SK-N-SH treated with all-trans-retinoic acid at 6 μM for 48 hours (cell line): ENCODE measurements at regions not wholly inside any gene's neighbourhood (a gene's known extent, or its start where the extent isn't known, plus 50 kb on each side); places are given as distances from the start of the nearest gene placed in this dataset.

Experiments
- ATAC-seq: fragments of 200-7000 bp; cut with Tn5 transposase; 3 replicates; pipeline ENCODE4 v1.9.1; 2020; ENCODE audit warnings: mild to moderate bottlenecking, moderate library complexity
- ARNTL ChIP-seq: fragments of 450-650 bp; formaldehyde crosslinking; IDR thresholded peaks from 2 replicates; pipeline ENCODE4 v1.5.0; 2020; ENCODE audit warnings: low read depth, mild to moderate bottlenecking, moderate library complexity, borderline replicate concordance
- BACH2 ChIP-seq: fragments of 250-450 bp; sonication (Bioruptor Pico); IDR thresholded peaks from 2 replicates; pipeline ENCODE4 v1.9.0; 2021; ENCODE audit warnings: mild to moderate bottlenecking, borderline replicate concordance
- CREB5 ChIP-seq: fragments of 250-450 bp; sonication (Bioruptor Pico); IDR thresholded peaks from 2 replicates; pipeline ENCODE4 v1.5.1; 2020; ENCODE audit warnings: low read depth, mild to moderate bottlenecking, moderate library complexity
- CSDC2 ChIP-seq: fragments of 250-450 bp; sonication (Bioruptor Pico); IDR thresholded peaks from 2 replicates; pipeline ENCODE4 v1.5.0; 2020; ENCODE audit warnings: mild to moderate bottlenecking, moderate library complexity
- ESRRG ChIP-seq: fragments of 250-450 bp; sonication (Bioruptor Pico); IDR thresholded peaks from 2 replicates; pipeline ENCODE4 v1.6.1; 2021; ENCODE audit warnings: mild to moderate bottlenecking
- GLIS3 ChIP-seq: fragments of 250-450 bp; sonication (Bioruptor Pico); IDR thresholded peaks from 2 replicates; pipeline ENCODE4 v1.5.0; 2020; ENCODE audit warnings: mild to moderate bottlenecking, moderate library complexity
- ISL1 ChIP-seq: fragments of 250-450 bp; sonication (Bioruptor Pico); IDR thresholded peaks from 2 replicates; pipeline ENCODE4 v2.1.2; 2022; ENCODE audit warnings: mild to moderate bottlenecking, moderate library complexity
- OSR1 ChIP-seq: fragments of 250-450 bp; sonication (Bioruptor Pico); IDR thresholded peaks from 2 replicates; pipeline ENCODE4 v1.8.0; 2022; ENCODE audit warnings: moderate library complexity, mild to moderate bottlenecking, inconsistent platforms
- PATZ1 ChIP-seq: fragments of 250-450 bp; sonication (Bioruptor Pico); IDR thresholded peaks from 2 replicates; pipeline ENCODE4 v1.8.0; 2020; ENCODE audit warnings: mild to moderate bottlenecking, moderate library complexity, borderline replicate concordance
- POU6F1 ChIP-seq: fragments of 250-450 bp; sonication (Bioruptor Pico); IDR thresholded peaks from 2 replicates; pipeline ENCODE4 v1.8.0; 2021; ENCODE audit warnings: low read depth, mild to moderate bottlenecking, moderate library complexity, borderline replicate concordance
- PPARA ChIP-seq: fragments of 250-450 bp; sonication (Bioruptor Pico); IDR thresholded peaks from 2 replicates; pipeline ENCODE4 v1.5.0; 2020; ENCODE audit warnings: mild to moderate bottlenecking, borderline replicate concordance
- RARB ChIP-seq: fragments of 250-450 bp; sonication (Bioruptor Pico); IDR thresholded peaks from 2 replicates; pipeline ENCODE4 v1.8.0; 2021; ENCODE audit warnings: mild to moderate bottlenecking, moderate library complexity
- SNAI2 ChIP-seq: fragments of 250-450 bp; sonication (Bioruptor Pico); IDR thresholded peaks from 2 replicates; pipeline ENCODE4 v1.5.0; 2020; ENCODE audit warnings: mild to moderate bottlenecking, moderate library complexity
- TCF4 ChIP-seq: fragments of 250-450 bp; sonication (Bioruptor Pico); IDR thresholded peaks from 2 replicates; pipeline ENCODE4 v1.8.0; 2021; ENCODE audit warnings: mild to moderate bottlenecking, moderate library complexity, borderline replicate concordance
- TOX ChIP-seq: fragments of 250-450 bp; sonication (Bioruptor Pico); IDR thresholded peaks from 2 replicates; pipeline ENCODE4 v1.8.0; 2021; ENCODE audit warnings: mild to moderate bottlenecking, moderate library complexity, borderline replicate concordance
- ZC3H10 ChIP-seq: fragments of 250-450 bp; sonication (Bioruptor Pico); IDR thresholded peaks from 2 replicates; pipeline ENCODE4 v1.5.1; 2021; ENCODE audit warnings: mild to moderate bottlenecking, moderate library complexity
- ZFP3 ChIP-seq: fragments of 250-450 bp; sonication (Bioruptor Pico); IDR thresholded peaks from 2 replicates; pipeline ENCODE4 v1.5.0; 2020; ENCODE audit warnings: mild to moderate bottlenecking, moderate library complexity
- ZFP30 ChIP-seq: fragments of 450-650 bp; formaldehyde crosslinking; IDR thresholded peaks from 2 replicates; pipeline ENCODE4 v1.5.0; 2022; ENCODE audit warnings: mild to moderate bottlenecking, moderate library complexity
- ZNF565 ChIP-seq: fragments of 450-650 bp; formaldehyde crosslinking; conservative IDR thresholded peaks from 2 replicates; pipeline ENCODE4 v1.5.0; 2020; ENCODE audit warnings: low read depth, mild to moderate bottlenecking, moderate library complexity
- ZNF70 ChIP-seq: fragments of 450-650 bp; formaldehyde crosslinking; IDR thresholded peaks from 2 replicates; pipeline ENCODE4 v1.5.0; 2020; ENCODE audit warnings: mild to moderate bottlenecking, moderate library complexity
- ZNF8 ChIP-seq: fragments of 450-650 bp; formaldehyde crosslinking; IDR thresholded peaks from 2 replicates; pipeline ENCODE4 v1.5.0; 2020; ENCODE audit warnings: mild to moderate bottlenecking, moderate library complexity
- TF ChIP-seq, protein P1 (sequence below): fragments of 250-450 bp; sonication (Bioruptor Pico); IDR thresholded peaks from 2 replicates; pipeline ENCODE4 v1.5.1; 2021; ENCODE audit warnings: mild to moderate bottlenecking, moderate library complexity
- TF ChIP-seq, protein P2 (sequence below): fragments of 250-450 bp; sonication (Bioruptor Pico); IDR thresholded peaks from 2 replicates; pipeline ENCODE4 v1.5.0; 2020; ENCODE audit warnings: mild to moderate bottlenecking, moderate library complexity

DNA sequence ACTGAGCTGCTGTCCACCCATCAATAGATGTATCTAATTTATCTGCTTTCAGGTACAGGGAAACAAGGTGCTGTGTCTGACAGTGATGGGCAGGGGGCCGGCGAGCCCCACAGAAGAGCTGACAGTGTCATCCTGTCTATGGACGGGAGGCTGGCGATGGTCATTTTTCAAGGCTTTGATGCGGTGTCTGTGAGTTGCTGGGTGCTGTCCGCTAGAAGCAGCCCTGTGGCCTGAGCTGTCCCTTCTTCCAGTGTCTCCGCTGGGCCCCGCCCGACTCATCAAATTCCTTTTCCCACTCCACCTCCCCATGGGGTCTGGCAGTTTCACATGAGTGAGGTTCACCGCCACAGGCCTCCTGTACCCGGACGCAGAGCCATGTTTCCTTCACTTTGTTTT lies 161.4 kb upstream of the PMEPA1 start:
- ATAC-seq = no peak
- TF ChIP-seq TCF4 (no peak), GLIS3 (CRISPR knock-in tag) (no peak), ZNF70 (CRISPR knock-in tag) (no peak), ZFP3 (no peak), POU6F1 (CRISPR knock-in tag) (no peak), RARB (no peak), ZC3H10 (CRISPR knock-in tag) (no peak), BACH2 (CRISPR knock-in tag) (no peak), TOX (CRISPR knock-in tag) (no peak), ISL1 (no peak), CREB5 (CRISPR knock-in tag) (no peak), ARNTL (CRISPR knock-in tag) (no peak), ZFP30 (CRISPR knock-in tag) (no peak), SNAI2 (CRISPR knock-in tag) (no peak), ZNF8 (CRISPR knock-in tag) (no peak), ZNF565 (no peak), PPARA (no peak), ESRRG (no peak)
- TF ChIP-seq, protein P1, sequence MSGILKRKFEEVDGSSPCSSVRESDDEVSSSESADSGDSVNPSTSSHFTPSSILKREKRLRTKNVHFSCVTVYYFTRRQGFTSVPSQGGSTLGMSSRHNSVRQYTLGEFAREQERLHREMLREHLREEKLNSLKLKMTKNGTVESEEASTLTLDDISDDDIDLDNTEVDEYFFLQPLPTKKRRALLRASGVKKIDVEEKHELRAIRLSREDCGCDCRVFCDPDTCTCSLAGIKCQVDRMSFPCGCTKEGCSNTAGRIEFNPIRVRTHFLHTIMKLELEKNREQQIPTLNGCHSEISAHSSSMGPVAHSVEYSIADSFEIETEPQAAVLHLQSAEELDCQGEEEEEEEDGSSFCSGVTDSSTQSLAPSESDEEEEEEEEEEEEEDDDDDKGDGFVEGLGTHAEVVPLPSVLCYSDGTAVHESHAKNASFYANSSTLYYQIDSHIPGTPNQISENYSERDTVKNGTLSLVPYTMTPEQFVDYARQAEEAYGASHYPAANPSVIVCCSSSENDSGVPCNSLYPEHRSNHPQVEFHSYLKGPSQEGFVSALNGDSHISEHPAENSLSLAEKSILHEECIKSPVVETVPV (CRISPR knock-in tag) = no peak
- TF ChIP-seq, protein P2, sequence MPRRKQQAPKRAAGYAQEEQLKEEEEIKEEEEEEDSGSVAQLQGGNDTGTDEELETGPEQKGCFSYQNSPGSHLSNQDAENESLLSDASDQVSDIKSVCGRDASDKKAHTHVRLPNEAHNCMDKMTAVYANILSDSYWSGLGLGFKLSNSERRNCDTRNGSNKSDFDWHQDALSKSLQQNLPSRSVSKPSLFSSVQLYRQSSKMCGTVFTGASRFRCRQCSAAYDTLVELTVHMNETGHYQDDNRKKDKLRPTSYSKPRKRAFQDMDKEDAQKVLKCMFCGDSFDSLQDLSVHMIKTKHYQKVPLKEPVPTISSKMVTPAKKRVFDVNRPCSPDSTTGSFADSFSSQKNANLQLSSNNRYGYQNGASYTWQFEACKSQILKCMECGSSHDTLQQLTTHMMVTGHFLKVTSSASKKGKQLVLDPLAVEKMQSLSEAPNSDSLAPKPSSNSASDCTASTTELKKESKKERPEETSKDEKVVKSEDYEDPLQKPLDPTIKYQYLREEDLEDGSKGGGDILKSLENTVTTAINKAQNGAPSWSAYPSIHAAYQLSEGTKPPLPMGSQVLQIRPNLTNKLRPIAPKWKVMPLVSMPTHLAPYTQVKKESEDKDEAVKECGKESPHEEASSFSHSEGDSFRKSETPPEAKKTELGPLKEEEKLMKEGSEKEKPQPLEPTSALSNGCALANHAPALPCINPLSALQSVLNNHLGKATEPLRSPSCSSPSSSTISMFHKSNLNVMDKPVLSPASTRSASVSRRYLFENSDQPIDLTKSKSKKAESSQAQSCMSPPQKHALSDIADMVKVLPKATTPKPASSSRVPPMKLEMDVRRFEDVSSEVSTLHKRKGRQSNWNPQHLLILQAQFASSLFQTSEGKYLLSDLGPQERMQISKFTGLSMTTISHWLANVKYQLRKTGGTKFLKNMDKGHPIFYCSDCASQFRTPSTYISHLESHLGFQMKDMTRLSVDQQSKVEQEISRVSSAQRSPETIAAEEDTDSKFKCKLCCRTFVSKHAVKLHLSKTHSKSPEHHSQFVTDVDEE (CRISPR knock-in tag) = no peak

- ATAC-seq = no peak
- no peak for TF ChIP-seq OSR1 (CRISPR knock-in tag)
- no peak for TF ChIP-seq ZC3H10 (CRISPR knock-in tag)
- no peak for TF ChIP-seq TCF4
- no peak for TF ChIP-seq ZFP3
- TF ChIP-seq ISL1 = no peak
- TF ChIP-seq SNAI2 (CRISPR knock-in tag) = no peak
- no peak for TF ChIP-seq GLIS3 (CRISPR knock-in tag)
- no peak for TF ChIP-seq CSDC2 (CRISPR knock-in tag)
- TF ChIP-seq ZNF565 = no peak
- TF ChIP-seq, protein P1 (CRISPR knock-in tag) = no peak
- no peak for TF ChIP-seq ZNF8 (CRISPR knock-in tag)
- TF ChIP-seq ARNTL (CRISPR knock-in tag) = no peak
- TF ChIP-seq, protein P2 (CRISPR knock-in tag) = no peak
- TF ChIP-seq CREB5 (CRISPR knock-in tag) = no peak
- no peak for TF ChIP-seq ESRRG
- no peak for TF ChIP-seq BACH2 (CRISPR knock-in tag)
- TF ChIP-seq PPARA = no peak
- TF ChIP-seq RARB = no peak
- no peak for TF ChIP-seq PATZ1
Observed at GRCh38 chr20:57870597-57871236, 160.9 kb upstream of the PMEPA1 start.
